GM12872 (cell line): ENCODE measurements at regions not wholly inside any gene's neighbourhood (a gene's known extent, or its start where the extent isn't known, plus 50 kb on each side); places are given as distances from the start of the nearest gene placed in this dataset.

Experiments
- TF ChIP-seq, protein P1 (sequence below): IDR thresholded peaks from 3 replicates; pipeline ENCODE4 v1.5.1; 2011; ENCODE audit warnings: low read depth, mild to moderate bottlenecking, low read length, moderate library complexity; ENCODE audit not compliant: insufficient read depth

DNA sequence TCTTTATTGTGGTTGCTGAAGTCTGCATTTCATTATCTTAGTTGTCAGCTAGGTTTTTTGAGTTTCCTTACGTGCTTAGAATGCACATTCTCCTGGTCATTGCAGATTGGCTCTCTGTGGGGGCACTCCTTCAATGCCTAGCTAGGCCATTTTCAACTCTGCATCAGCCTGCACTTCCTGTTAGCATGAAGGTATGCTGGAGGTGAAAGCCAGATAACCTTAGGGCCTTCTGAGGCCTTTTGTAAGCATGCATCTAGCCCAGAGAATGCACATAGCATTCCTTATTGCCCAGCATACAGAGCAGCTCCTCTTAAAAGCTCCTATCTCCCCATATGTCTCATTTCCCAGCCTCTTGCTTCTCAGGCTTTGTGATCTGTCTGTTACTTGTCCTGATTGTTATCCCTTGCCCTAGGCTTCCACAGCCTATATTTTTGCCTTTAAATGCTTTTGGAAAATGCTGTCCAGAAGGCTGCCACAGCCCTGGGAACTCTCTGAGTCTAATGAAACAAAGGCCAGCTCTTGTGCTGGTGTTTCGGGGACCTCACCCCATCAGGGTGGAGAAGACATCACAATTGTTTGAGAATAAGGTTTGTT is 108.1 kb upstream of the IGFBP3 start:
- TF ChIP-seq, protein P1, sequence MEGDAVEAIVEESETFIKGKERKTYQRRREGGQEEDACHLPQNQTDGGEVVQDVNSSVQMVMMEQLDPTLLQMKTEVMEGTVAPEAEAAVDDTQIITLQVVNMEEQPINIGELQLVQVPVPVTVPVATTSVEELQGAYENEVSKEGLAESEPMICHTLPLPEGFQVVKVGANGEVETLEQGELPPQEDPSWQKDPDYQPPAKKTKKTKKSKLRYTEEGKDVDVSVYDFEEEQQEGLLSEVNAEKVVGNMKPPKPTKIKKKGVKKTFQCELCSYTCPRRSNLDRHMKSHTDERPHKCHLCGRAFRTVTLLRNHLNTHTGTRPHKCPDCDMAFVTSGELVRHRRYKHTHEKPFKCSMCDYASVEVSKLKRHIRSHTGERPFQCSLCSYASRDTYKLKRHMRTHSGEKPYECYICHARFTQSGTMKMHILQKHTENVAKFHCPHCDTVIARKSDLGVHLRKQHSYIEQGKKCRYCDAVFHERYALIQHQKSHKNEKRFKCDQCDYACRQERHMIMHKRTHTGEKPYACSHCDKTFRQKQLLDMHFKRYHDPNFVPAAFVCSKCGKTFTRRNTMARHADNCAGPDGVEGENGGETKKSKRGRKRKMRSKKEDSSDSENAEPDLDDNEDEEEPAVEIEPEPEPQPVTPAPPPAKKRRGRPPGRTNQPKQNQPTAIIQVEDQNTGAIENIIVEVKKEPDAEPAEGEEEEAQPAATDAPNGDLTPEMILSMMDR, result no peak

DNA sequence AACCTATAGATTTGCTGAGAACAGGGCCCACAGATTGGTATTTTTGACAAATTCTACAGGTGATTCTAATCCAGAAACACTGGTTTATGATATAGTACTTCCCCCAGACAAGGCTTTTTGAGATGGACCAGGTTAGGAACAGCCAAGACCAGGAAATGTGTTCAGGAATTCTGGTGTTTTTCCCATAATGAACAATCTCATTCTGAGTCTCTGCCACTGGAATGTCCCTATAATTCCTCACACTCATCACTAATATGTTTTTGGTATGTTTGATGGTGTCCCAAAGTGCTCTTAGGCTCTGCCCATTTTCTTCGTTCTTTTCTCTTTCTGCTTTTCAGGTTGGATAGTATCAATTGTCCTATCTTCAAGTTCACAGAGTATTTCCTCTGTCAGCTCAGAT is 107.2 kb upstream of the IGFBP3 start:
- TF ChIP-seq, protein P1, result no peak

DNA sequence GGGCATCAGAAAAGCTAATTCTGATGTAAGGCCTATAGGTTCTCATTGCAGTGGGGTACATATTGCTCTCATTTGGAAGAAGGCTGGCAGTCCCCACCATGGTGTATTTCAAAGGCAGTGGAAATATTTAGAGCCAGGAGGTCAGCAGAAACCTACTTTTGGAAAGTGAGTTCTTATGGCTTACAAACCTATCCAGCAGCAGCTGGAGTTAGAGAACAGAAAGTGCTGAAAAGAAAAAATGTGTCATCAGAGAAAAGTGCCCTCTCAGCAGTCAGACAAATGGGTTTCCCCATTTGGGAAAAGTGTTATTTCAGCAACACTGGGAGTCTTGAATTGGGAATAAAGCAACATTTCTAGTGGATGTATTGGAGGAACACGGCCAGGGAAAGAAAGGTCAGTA is 105.7 kb upstream of the IGFBP3 start:
- TF ChIP-seq, protein P1, result no peak

DNA sequence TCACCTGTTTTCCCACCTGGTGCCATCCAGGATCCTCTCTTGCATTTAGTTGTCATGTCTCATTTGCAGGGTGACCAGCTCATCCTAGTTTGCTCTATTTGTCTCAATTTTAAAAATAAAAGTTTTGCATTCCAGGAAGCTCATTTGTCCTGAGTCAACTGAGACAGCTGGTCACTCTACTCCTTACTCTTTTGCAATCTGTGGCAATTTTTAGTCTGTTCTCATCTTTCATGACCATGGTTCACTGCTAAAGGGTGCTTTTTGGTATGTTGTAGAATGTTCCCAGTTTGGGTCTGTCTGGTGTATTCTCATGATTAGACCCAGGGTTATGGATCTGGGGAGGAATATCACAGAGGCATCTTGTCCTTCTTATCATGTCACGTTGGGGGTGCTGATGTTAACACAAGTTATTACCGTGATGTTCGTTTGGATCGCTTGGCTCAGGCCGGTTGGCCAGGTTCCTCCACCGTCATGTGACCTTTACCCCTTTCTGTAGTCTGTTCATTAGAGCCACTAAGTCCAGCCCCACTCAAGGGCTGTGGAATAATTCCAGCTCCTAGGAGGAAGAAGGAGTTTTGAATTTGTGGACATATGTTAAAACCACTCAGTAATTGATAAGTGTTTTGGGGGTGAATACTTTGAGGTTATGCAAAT is 103.3 kb upstream of the IGFBP3 start:
- TF ChIP-seq, protein P1, result no peak

DNA sequence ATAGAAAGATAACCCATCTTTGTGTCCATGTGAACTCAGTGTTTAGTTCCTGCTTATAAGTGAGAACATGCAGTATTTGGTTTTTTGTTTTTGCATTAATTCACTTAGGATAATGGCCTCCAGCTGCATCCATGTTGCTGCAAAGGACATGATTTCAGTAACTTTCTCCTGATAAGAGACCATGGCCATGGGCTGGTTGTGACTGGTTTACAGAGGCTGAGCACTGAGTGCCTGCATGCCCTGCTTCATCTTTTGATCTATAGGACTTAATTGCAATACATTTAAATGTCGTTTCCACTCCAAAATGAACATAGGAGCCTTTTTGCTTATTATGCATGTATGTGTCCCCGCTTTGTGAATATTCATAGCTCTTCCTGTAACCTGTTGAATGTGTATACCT is 101.3 kb upstream of the IGFBP3 start:
- TF ChIP-seq, protein P1, result no peak

DNA sequence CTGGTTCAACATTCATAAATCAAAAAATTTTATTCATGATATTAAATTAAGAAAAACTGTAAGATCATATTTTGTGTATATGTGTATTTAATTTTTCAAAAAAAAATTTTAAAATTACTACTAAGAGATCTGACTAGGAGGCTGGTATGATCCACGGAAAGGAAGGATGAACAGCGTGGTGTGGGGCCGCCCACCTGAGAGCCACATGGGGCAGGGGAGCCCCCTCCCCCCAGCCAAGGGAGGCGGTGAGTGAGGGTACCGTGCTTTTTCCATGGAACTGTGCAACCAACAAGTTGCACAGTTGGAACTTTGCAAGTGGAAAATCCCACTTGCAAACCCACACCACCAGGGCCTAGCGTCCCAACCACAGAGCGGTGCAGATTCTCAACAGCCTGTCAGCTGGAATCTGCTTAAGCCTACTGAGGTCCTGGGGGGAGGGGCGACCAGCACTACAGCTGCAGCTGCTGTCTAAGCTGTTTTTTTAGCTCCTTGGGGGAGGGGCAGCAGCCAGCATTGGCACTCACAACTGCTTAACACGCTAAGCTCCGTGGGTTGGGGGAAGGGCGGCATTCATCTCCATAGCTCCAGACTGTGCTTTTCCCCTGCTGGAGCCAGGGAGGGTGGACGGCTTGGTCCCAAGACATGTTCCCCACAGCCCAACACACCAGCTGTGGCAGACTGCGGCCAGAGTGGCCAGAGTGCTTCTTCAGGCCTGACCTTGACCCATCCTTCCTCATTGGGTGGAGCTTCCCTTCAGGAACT is 94.2 kb upstream of the IGFBP3 start:
- TF ChIP-seq, protein P1, result no peak

DNA sequence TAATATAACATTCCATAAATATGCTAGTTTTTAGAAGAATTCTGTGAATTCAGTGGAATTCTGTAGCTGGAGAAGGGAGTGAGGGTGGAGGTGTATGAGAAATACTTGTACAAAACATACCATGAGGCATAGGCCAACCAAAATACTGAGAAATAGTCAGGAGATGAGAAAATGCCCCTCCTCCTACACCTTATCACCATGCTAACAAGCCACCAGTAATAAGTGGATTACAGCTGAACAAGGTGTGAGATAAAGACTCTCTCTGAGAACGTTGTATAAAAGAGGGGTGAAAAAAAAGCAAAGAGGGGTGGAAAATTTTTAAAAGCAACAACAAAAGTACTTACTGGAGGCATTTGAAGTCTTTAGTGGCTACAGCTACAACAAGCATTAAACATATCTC is 90.4 kb upstream of the IGFBP3 start:
- TF ChIP-seq, protein P1, result no peak
